Thyroid gland (tissue), 4 donors: ENCODE measurements at regions not wholly inside any gene's neighbourhood (a gene's known extent, or its start where the extent isn't known, plus 50 kb on each side); places are given as distances from the start of the nearest gene placed in this dataset.

Experiments used
- POLR2A ChIP-seq, 2 donors: fragments of 450-650 bp; IDR thresholded peaks; one replicate each; pipeline ENCODE4 v1.6.1; 2017; ENCODE audit warnings: antibody characterized with exemption in 2 of 2, mild to moderate bottlenecking in 2 of 2, moderate library complexity in 1 of 2
- TF ChIP-seq, protein P1 (sequence below), 6 experiments: fragments of 200-600 bp in 3 of 6; fragments of 450-650 bp in 3 of 6; sonication (generic) in 3 of 6; IDR thresholded peaks; one replicate each; pipeline ENCODE4 v1.5.1; 2016 to 2019; ENCODE audit warnings: antibody characterized with exemption in 6 of 6, mild to moderate bottlenecking in 2 of 6, inconsistent platforms in 1 of 6, moderate library complexity in 1 of 6

- TF ChIP-seq, protein P1, sequence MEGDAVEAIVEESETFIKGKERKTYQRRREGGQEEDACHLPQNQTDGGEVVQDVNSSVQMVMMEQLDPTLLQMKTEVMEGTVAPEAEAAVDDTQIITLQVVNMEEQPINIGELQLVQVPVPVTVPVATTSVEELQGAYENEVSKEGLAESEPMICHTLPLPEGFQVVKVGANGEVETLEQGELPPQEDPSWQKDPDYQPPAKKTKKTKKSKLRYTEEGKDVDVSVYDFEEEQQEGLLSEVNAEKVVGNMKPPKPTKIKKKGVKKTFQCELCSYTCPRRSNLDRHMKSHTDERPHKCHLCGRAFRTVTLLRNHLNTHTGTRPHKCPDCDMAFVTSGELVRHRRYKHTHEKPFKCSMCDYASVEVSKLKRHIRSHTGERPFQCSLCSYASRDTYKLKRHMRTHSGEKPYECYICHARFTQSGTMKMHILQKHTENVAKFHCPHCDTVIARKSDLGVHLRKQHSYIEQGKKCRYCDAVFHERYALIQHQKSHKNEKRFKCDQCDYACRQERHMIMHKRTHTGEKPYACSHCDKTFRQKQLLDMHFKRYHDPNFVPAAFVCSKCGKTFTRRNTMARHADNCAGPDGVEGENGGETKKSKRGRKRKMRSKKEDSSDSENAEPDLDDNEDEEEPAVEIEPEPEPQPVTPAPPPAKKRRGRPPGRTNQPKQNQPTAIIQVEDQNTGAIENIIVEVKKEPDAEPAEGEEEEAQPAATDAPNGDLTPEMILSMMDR (IDR thresholded peaks at IDR 0.05): no peak
- TF ChIP-seq POLR2A (IDR thresholded peaks at IDR 0.05): no peak
These were observed 98.5 kb upstream of the CD53 start for GRCh38 chr1:110774398-110774797.
